ENCODE measurements at regions not wholly inside any gene's neighbourhood (a gene's known extent, or its start where the extent isn't known, plus 50 kb on each side); places are given as distances from the start of the nearest gene placed in this dataset.

GRCh38 chr11:33982661-33983060 lies 68.9 kb upstream of the CAPRIN1 start:
- Histone ChIP-seq H3K9me3 (ENCODE audit: low read length) (no peaks in the 10 kb centered on the region), H3K9ac (ENCODE audit: low read length) (no peak overlapping the region), H3K27ac (ENCODE audit: low read length) (no peak overlapping the region), H3K4me2 (ENCODE audit: low read length) (no peak overlapping the region), H3K36me3 (ENCODE audit: insufficient read depth, low read length) (no peaks in the 10 kb centered on the region), H3K4me3 (ENCODE audit: low read length) (no peak overlapping the region), H3F3A (ENCODE audit: insufficient read depth, low read length, poor library complexity, severe bottlenecking) (no peaks in the 10 kb centered on the region), H2AFZ (ENCODE audit: low read depth, low read length) (no peak overlapping the region), H3K9me2 (ENCODE audit: insufficient read depth, low read length) (no peaks in the 10 kb centered on the region), H4K20me1 (ENCODE audit: insufficient read depth) (no peaks in the 10 kb centered on the region), H3K79me2 (replicated peaks; ENCODE audit: insufficient read depth, low read length) (no peaks in the 10 kb centered on the region), H3K27me3 (ENCODE audit: insufficient read depth, low read depth, low read length) (no peaks in the 10 kb centered on the region)
- no peak for TF ChIP-seq MXI1 (conservative IDR thresholded peaks at IDR 0.05; ENCODE audit: poor library complexity, severe bottlenecking)
- no peak for TF ChIP-seq REST (IDR thresholded peaks at IDR 0.05; ENCODE audit: borderline replicate concordance)
- TF ChIP-seq TAF1 (IDR thresholded peaks at IDR 0.05; ENCODE audit: low read depth): no peak
- TF ChIP-seq EP300 (conservative IDR thresholded peaks at IDR 0.05; ENCODE audit: poor library complexity, severe bottlenecking): no peak
- no peak for TF ChIP-seq RAD21 (conservative IDR thresholded peaks at IDR 0.05)
- no peak for TF ChIP-seq POLR2AphosphoS5 (IDR thresholded peaks at IDR 0.05)
- TF ChIP-seq CTCF (IDR thresholded peaks at IDR 0.05; ENCODE audit: poor library complexity, severe bottlenecking): no peak
- TF ChIP-seq EZH2 (IDR thresholded peaks at IDR 0.05; ENCODE audit: borderline replicate concordance, insufficient read depth, low read length, poor library complexity, severe bottlenecking): no peak
- no peak for TF ChIP-seq SMC3 (conservative IDR thresholded peaks at IDR 0.05; ENCODE audit: poor library complexity)

- no peaks in the 10 kb centered on the region for H3K9me2 ChIP-seq (ENCODE audit: insufficient read depth, low read length)
- no peak overlapping the region for H3K4me3 ChIP-seq (ENCODE audit: low read length)
- TF ChIP-seq MXI1 (conservative IDR thresholded peaks at IDR 0.05; ENCODE audit: poor library complexity, severe bottlenecking) (no peak), CTCF (IDR thresholded peaks at IDR 0.05; ENCODE audit: poor library complexity, severe bottlenecking) (no peak), REST (IDR thresholded peaks at IDR 0.05; ENCODE audit: borderline replicate concordance) (no peak), RAD21 (conservative IDR thresholded peaks at IDR 0.05) (no peak), POLR2AphosphoS5 (IDR thresholded peaks at IDR 0.05) (no peak), EZH2 (IDR thresholded peaks at IDR 0.05; ENCODE audit: borderline replicate concordance, insufficient read depth, low read length, poor library complexity, severe bottlenecking) (no peak), TAF1 (IDR thresholded peaks at IDR 0.05; ENCODE audit: low read depth) (no peak), EP300 (conservative IDR thresholded peaks at IDR 0.05; ENCODE audit: poor library complexity, severe bottlenecking) (no peak), SMC3 (conservative IDR thresholded peaks at IDR 0.05; ENCODE audit: poor library complexity) (no peak)
- no peak overlapping the region for H3K9ac ChIP-seq (ENCODE audit: low read length)
- no peaks in the 10 kb centered on the region for H3K36me3 ChIP-seq (ENCODE audit: insufficient read depth, low read length)
- no peak overlapping the region for H3K27ac ChIP-seq (ENCODE audit: low read length)
- no peaks in the 10 kb centered on the region for H4K20me1 ChIP-seq (ENCODE audit: insufficient read depth)
- no peak overlapping the region for H2AFZ ChIP-seq (ENCODE audit: low read depth, low read length)
- no peaks in the 10 kb centered on the region for H3K27me3 ChIP-seq (ENCODE audit: insufficient read depth, low read depth, low read length)
- H3F3A ChIP-seq (ENCODE audit: insufficient read depth, low read length, poor library complexity, severe bottlenecking): no peaks in the 10 kb centered on the region
- no peaks in the 10 kb centered on the region for H3K9me3 ChIP-seq (ENCODE audit: low read length)
- H3K79me2 ChIP-seq (replicated peaks; ENCODE audit: insufficient read depth, low read length): no peaks in the 10 kb centered on the region
- H3K4me2 ChIP-seq (ENCODE audit: low read length): no peak overlapping the region
Measured at GRCh38 chr11:33980897-33981296, 70.6 kb upstream of the CAPRIN1 start.
